ENCODE measurements at regions not wholly inside any gene's neighbourhood (a gene's known extent, or its start where the extent isn't known, plus 50 kb on each side); places are given as distances from the start of the nearest gene placed in this dataset.

DNA sequence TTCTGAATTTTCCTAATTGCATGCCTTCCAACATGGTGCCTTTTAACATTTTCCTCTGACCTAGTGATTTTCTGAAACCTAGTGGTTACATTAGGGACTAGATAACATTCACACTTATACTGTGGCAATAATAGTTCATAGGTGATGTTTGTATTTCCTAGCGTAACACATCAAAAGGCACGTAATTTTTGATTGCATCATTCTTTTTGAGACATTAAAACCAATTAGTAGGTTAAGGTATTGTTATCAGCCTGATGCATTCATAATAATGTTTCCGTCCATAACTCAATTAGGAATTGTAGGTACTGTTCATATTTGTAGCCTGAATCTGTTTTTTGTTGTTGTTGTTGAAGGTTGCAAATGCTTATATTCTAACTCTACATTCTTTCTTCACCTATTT lies 192.4 kb downstream of the ANXA1 start:
- no peaks in the 10 kb centered on the region for H4K20me1 ChIP-seq (ENCODE audit: insufficient read depth, low read length, poor library complexity, severe bottlenecking)
- no peaks in the 10 kb centered on the region for H3K36me3 ChIP-seq (ENCODE audit: insufficient read depth, low read length)
- no peaks in the 10 kb centered on the region for H3K9me3 ChIP-seq (ENCODE audit: insufficient read depth, low read depth, low read length)
- H3F3A ChIP-seq (ENCODE audit: low read depth): no peaks in the 10 kb centered on the region
- TF ChIP-seq, protein P1, sequence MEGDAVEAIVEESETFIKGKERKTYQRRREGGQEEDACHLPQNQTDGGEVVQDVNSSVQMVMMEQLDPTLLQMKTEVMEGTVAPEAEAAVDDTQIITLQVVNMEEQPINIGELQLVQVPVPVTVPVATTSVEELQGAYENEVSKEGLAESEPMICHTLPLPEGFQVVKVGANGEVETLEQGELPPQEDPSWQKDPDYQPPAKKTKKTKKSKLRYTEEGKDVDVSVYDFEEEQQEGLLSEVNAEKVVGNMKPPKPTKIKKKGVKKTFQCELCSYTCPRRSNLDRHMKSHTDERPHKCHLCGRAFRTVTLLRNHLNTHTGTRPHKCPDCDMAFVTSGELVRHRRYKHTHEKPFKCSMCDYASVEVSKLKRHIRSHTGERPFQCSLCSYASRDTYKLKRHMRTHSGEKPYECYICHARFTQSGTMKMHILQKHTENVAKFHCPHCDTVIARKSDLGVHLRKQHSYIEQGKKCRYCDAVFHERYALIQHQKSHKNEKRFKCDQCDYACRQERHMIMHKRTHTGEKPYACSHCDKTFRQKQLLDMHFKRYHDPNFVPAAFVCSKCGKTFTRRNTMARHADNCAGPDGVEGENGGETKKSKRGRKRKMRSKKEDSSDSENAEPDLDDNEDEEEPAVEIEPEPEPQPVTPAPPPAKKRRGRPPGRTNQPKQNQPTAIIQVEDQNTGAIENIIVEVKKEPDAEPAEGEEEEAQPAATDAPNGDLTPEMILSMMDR (conservative IDR thresholded peaks at IDR 0.05; ENCODE audit: low read length): no peak
- TF ChIP-seq EZH2phosphoT487 (IDR thresholded peaks at IDR 0.05; ENCODE audit: borderline replicate concordance): no peak
- H3K79me2 ChIP-seq (ENCODE audit: insufficient read depth, low read length): no peaks in the 10 kb centered on the region
- H3K9me2 ChIP-seq (replicated peaks; ENCODE audit: low read depth, low read length): no peaks in the 10 kb centered on the region
- no peaks in the 10 kb centered on the region for H3K4me1 ChIP-seq (ENCODE audit: insufficient read depth, low read length, poor library complexity, severe bottlenecking)
- H3K9ac ChIP-seq (ENCODE audit: low read depth, low read length, poor library complexity, severe bottlenecking): no peak overlapping the region
- no peak overlapping the region for H2AFZ ChIP-seq (ENCODE audit: low read length)
- no peak overlapping the region for H3K4me2 ChIP-seq (ENCODE audit: low read depth, low read length, poor library complexity, severe bottlenecking)
- H3K27me3 ChIP-seq (ENCODE audit: insufficient read depth, low read length, poor library complexity, severe bottlenecking): no peaks in the 10 kb centered on the region
- no peak overlapping the region for H3K4me3 ChIP-seq (ENCODE audit: low read length, poor library complexity, severe bottlenecking)

DNA sequence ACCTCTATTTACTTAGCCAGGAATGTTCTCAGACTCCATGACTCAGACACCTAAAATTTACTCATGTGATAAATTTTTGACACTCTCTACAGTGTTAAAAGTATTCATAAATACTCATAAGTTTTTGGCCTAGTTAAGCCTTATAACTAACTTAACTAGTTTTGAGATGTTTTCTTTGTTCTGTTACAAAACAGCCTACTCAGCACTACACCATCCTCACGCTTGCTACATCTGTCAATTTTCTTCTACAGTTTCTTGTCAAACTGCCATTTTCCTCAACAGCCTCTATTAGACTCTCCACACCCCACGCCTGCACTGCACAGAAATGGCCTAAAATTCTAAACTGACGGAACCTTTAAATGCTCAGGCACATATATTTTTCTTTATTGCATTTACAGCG lies 195.5 kb downstream of the ANXA1 start:
- no peaks in the 10 kb centered on the region for H3F3A ChIP-seq (ENCODE audit: low read depth)
- TF ChIP-seq, protein P1 (conservative IDR thresholded peaks at IDR 0.05; ENCODE audit: low read length): no peak
- TF ChIP-seq EZH2phosphoT487 (IDR thresholded peaks at IDR 0.05; ENCODE audit: borderline replicate concordance): no peak

DNA sequence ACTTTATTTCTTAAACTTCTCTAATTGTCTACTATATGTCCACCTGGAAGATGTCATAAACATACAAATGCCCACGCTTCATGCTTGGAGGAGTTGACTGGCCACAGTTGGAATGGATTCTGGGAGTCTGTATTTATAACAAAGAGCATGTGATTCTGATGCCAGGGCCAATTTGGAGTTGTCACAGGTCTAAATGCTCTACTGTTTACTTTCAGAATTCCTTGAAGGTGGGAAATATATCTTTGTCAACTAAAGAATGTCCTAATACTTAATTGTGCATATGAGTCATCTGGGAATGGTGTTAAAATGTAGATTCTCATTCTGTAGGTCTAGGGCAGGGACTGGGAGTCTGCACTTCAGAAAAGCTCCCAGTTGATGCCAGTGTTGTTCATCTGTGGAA lies 196.1 kb downstream of the ANXA1 start:
- Histone ChIP-seq H3K27me3 (ENCODE audit: insufficient read depth, low read length, poor library complexity, severe bottlenecking) (no peaks in the 10 kb centered on the region), H3K79me2 (ENCODE audit: insufficient read depth, low read length) (no peaks in the 10 kb centered on the region), H3K9ac (ENCODE audit: low read depth, low read length, poor library complexity, severe bottlenecking) (no peak overlapping the region), H3K9me3 (ENCODE audit: insufficient read depth, low read depth, low read length) (no peaks in the 10 kb centered on the region), H3K4me2 (ENCODE audit: low read depth, low read length, poor library complexity, severe bottlenecking) (no peak overlapping the region), H2AFZ (ENCODE audit: low read length) (no peak overlapping the region), H3K36me3 (ENCODE audit: insufficient read depth, low read length) (no peaks in the 10 kb centered on the region), H4K20me1 (ENCODE audit: insufficient read depth, low read length, poor library complexity, severe bottlenecking) (no peaks in the 10 kb centered on the region), H3K4me1 (ENCODE audit: insufficient read depth, low read length, poor library complexity, severe bottlenecking) (no peaks in the 10 kb centered on the region), H3K9me2 (replicated peaks; ENCODE audit: low read depth, low read length) (no peaks in the 10 kb centered on the region), H3F3A (ENCODE audit: low read depth) (no peaks in the 10 kb centered on the region), H3K4me3 (ENCODE audit: low read length, poor library complexity, severe bottlenecking) (no peak overlapping the region)
- TF ChIP-seq, protein P1 (conservative IDR thresholded peaks at IDR 0.05; ENCODE audit: low read length): no peak
- no peak for TF ChIP-seq EZH2phosphoT487 (IDR thresholded peaks at IDR 0.05; ENCODE audit: borderline replicate concordance)

More for the DNA sequence above, 195.5 kb downstream of the ANXA1 start:
- Histone ChIP-seq H3K36me3 (ENCODE audit: insufficient read depth, low read length) (no peaks in the 10 kb centered on the region), H3K9me2 (replicated peaks; ENCODE audit: low read depth, low read length) (no peaks in the 10 kb centered on the region), H3K9ac (ENCODE audit: low read depth, low read length, poor library complexity, severe bottlenecking) (no peak overlapping the region), H2AFZ (ENCODE audit: low read length) (no peak overlapping the region), H4K20me1 (ENCODE audit: insufficient read depth, low read length, poor library complexity, severe bottlenecking) (no peaks in the 10 kb centered on the region), H3K4me1 (ENCODE audit: insufficient read depth, low read length, poor library complexity, severe bottlenecking) (no peaks in the 10 kb centered on the region), H3K9me3 (ENCODE audit: insufficient read depth, low read depth, low read length) (no peaks in the 10 kb centered on the region), H3K27me3 (ENCODE audit: insufficient read depth, low read length, poor library complexity, severe bottlenecking) (no peaks in the 10 kb centered on the region), H3K4me3 (ENCODE audit: low read length, poor library complexity, severe bottlenecking) (no peak overlapping the region), H3K4me2 (ENCODE audit: low read depth, low read length, poor library complexity, severe bottlenecking) (no peak overlapping the region), H3K79me2 (ENCODE audit: insufficient read depth, low read length) (no peaks in the 10 kb centered on the region)

All from Loucy (cell line).